NCI-H2081 treated with DMSO at 0.1 percent for 48 hours (cell line): ENCODE measurements at regions not wholly inside any gene's neighbourhood (a gene's known extent, or its start where the extent isn't known, plus 50 kb on each side); places are given as distances from the start of the nearest gene placed in this dataset.

Experiments used
- DNase-seq: peaks from one replicate; lab custom pipeline; 2025; lab: John Stamatoyannopoulos, UW

GRCh38 chr4:13047591-13047990 is 436.5 kb downstream of the RAB28 start:
- DNase-seq: no peak

DNA sequence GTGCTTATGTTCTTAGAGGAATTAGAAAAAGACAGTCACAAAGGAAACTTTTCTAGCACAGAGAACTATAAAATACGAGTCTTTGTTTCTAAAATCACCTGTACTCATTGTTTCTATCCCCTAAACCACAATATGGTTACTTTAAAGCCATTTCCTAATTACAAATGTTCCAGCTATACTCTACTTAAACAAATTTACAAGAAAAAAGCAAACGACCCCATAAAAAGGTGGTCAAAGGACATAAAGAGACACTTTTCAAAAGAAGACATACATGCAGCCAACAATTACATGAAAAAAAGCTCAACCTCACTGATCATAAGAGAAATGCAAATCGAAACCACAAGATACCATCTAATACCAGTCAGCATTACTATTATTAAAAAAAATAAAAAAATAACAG is 447.3 kb downstream of the RAB28 start:
- no peak for DNase-seq

DNA sequence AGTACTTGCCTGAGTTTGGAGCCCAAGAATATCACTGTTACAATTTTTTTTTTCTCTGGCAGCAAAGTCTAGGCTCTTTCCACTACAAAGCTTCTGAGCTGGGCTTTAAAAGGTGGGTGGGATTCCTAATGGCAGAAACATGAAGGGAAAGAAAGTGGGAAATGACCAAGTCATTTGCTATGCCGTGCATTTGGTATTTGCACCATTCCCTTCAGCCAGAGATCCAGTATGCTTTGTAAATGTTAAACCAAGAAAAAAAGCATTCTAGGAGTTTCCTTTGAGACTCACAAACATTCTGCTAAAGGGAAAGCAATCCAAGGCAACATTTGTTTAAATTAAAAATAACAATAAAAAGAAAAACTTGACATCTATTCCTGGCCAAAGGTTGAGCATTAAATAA is 451.2 kb downstream of the RAB28 start:
- DNase-seq: no peak

DNA sequence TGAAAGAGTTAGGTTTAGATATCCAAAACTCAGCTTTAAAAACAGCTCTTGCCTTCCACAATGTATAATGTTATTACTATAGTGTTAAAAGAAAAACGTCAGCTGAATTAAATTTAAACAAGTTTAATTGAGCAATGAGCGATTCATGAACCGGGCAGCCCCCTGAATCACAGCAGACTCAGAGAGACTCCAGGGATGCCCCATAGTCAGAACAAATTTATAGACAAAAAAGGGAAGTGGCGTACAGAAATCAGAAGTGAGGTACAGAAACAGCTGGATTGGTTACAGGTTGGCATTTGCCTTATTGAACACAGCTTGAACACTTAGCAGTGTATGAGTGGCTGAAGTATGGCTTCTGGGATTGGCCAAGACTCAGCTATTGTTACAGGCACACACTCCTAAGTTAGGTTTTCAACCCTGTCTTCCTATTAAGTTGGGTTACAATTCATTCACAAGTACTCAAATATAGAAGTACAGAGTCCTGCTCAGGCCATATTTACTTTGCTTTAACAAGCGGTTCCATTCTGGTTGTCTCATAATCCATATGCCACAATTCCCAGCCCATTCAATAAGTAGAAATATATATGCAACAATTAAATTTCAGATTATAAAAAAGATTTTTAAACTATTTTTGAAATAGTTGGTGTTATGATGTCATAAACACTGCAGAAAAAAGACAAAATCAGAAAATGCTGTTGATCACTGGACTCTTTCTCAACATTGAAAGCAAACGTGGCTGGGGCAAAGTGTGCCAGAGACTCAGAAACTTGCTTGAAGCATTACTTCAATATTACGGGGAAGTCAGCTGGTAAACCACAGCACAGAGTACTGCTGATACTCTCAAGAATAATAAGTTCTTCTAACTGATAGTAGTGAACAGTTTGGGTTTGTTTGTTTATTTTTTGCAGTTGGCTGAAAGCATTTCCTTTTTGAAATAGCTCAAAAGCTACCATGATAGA is 459.7 kb downstream of the RAB28 start:
- DNase-seq: no peak

DNA sequence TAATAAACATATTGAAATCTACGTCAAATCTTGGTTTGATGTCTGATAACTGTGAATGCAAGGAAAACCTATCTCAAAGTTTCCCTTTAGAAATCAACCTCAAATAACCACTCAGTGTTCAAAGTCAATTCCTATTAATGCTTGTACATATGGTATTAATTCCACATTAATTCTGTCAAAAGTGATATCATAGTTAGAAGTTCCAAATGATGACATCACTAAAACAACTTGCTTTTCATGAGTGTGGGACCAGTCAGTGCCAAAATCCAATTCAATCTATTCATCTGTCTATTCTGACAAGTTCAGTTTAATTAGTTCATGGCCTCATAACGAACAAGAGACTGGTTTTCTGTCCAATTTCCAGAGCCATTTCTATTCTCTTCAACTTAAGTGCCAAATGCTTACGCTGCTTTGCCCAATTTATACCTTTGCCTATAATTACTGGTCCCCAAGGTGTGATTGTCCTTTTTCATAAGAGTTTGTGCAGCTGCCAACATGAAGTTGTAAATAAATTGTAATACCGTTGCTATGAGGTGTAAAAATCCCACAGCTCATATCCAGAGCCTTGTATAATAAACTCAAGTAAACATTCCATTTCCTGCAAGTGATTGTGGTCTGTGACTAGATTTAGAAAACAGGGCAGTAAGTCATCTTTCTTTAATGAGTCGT is 476.2 kb downstream of the RAB28 start:
- peak; percentile 83 for DNase-seq

- no peak for DNase-seq
Observed at GRCh38 chr4:12993923-12994322, 490.2 kb downstream of the RAB28 start.

GRCh38 chr4:12987284-12987683 is 496.9 kb downstream of the RAB28 start:
- no peak for DNase-seq

- DNase-seq: no peak
Observed at GRCh38 chr4:12979797-12980196, 504.3 kb downstream of the RAB28 start.

DNA sequence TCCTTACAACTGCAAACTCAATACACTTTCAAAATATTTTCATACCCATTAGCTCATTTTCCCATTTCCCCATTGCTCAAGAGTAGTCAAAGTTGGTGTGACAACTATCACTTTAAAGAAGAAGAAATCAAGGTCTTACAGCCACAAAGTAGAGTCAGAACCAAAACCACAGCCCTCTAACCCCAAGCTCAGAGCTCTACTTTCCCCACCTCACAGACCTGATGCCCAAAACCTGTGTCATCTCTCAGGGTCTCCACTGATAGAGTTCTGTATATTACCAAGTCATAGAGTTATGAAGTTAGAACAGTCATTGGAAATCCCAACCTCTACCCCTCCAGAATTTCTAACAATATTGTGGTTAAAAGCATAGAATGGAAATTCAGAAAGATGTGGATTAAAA is 505.8 kb downstream of the RAB28 start:
- no peak for DNase-seq

DNA sequence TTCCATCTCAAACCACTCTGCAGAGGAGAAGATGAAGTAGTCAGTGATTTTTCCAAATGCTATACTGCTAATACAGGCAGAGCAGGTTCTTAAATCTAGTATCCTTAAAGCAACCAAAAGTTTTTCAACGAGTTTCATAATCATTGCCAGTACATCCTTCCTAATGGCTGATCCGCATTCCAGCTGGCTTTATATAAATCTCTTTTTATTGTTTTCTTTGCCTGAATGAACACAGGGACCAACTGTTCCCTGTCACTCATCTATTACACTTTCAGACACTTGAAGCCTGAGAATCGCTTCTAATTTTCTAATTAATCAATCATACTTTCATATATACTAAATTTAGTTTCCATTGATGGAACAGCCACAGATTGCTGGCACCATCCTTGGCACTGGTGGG is 508.6 kb downstream of the RAB28 start:
- DNase-seq: no peak

DNA sequence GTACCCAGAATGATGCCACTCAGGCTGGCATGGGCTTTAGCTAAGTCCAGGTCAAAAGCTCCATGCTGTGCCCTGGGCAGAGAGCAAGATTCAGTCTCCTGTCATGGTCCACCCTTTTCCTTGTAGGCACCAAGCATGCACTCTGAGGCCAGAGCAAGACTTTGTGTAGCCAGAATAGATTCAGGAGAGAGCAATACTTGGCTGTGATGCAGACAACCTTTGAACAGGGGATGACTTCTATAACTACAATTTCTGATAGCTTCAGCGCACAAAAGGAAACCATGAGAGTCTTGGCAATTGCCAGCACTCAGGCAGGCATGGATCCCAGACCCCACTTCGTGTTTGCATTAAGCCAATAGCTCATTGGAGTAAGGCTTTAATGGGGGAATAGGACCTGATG is 510.6 kb downstream of the RAB28 start:
- DNase-seq: no peak

DNA sequence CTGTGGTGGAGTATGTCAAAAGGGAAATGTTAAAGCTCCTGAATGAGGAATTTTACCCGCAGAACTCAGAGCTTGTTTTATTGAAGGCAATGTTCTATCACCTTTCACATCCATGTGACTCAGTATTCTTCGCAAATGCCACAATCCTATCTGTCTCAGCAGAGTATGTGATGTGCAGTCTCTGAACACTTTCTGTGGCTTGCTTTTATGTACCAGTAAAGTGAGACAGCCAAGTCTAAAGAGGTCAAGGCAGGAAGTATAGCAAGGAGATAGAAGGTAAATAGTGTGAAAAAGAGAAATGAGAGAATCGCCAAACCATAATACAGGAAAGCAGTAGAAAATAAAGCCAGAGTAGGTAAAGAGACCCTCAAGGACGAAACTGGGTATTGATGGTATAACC is 515.8 kb downstream of the RAB28 start:
- DNase-seq: no peak

GRCh38 chr4:12966726-12967125 is 517.4 kb downstream of the RAB28 start:
- DNase-seq: no peak

- no peak for DNase-seq
Observed at GRCh38 chr4:12965334-12965733, 518.8 kb downstream of the RAB28 start.

GRCh38 chr4:12963912-12964311 is 520.2 kb downstream of the RAB28 start:
- no peak for DNase-seq

- DNase-seq: no peak
Observed at GRCh38 chr4:12963291-12963690, 520.8 kb downstream of the RAB28 start.

GRCh38 chr4:12961713-12962112 is 522.4 kb downstream of the RAB28 start:
- no peak for DNase-seq

- DNase-seq: no peak
Observed at GRCh38 chr4:12958436-12958835, 525.7 kb downstream of the RAB28 start.

GRCh38 chr4:12957108-12957507 is 527.0 kb downstream of the RAB28 start:
- no peak for DNase-seq

GRCh38 chr4:12956026-12956425 is 528.1 kb downstream of the RAB28 start:
- DNase-seq: no peak

GRCh38 chr4:12949719-12950490 is 534.2 kb downstream of the RAB28 start:
- peak; percentile 55 for DNase-seq

- DNase-seq: no peak
Observed at GRCh38 chr4:12943069-12943468, 541.1 kb downstream of the RAB28 start.
